ENCODE measurements at regions not wholly inside any gene's neighbourhood (a gene's known extent, or its start where the extent isn't known, plus 50 kb on each side); places are given as distances from the start of the nearest gene placed in this dataset.

- intact Hi-C loops (cut with DNase I; ENCODE audit: low total_unique reads): no loop called here
- H3K4me1 ChIP-seq: no peaks in the 10 kb centered on the region
- TF ChIP-seq POLR2A (IDR thresholded peaks at IDR 0.05): no peak
- TF ChIP-seq CTCF (IDR thresholded peaks at IDR 0.05): no peak
Measured at GRCh38 chr5:98425640-98426039, 347.8 kb upstream of the RGMB start.

GRCh38 chr5:98428806-98429205, 344.7 kb upstream of the RGMB start:
- DNase-seq: peak in 1 of 2 donors; percentile 19
- TF ChIP-seq CTCF (IDR thresholded peaks at IDR 0.05) (no peak), POLR2A (IDR thresholded peaks at IDR 0.05) (no peak)
- Histone ChIP-seq H3K27ac (no peak overlapping the region), H3K4me3 (no peak overlapping the region), H3K4me1 (no peaks in the 10 kb centered on the region), H3K36me3 (no peaks in the 10 kb centered on the region), H3K27me3 (no peaks in the 10 kb centered on the region), H3K9me3 (no peaks in the 10 kb centered on the region)
- intact Hi-C loops (cut with DNase I; ENCODE audit: low total_unique reads): no loop called here

More at GRCh38 chr5:98425640-98426039, 347.8 kb upstream of the RGMB start:
- H3K27me3 ChIP-seq: no peaks in the 10 kb centered on the region
- no peak for DNase-seq
- H3K9me3 ChIP-seq: no peaks in the 10 kb centered on the region
- H3K4me3 ChIP-seq: no peak overlapping the region
- H3K36me3 ChIP-seq: no peaks in the 10 kb centered on the region
- no peak overlapping the region for H3K27ac ChIP-seq

GRCh38 chr5:98432378-98432777, 341.1 kb upstream of the RGMB start:
- Histone ChIP-seq H3K27me3 (no peaks in the 10 kb centered on the region), H3K36me3 (no peaks in the 10 kb centered on the region), H3K9me3 (no peaks in the 10 kb centered on the region), H3K27ac (no peak overlapping the region), H3K4me3 (no peak overlapping the region), H3K4me1 (no peaks in the 10 kb centered on the region)
- TF ChIP-seq POLR2A (IDR thresholded peaks at IDR 0.05) (no peak), CTCF (IDR thresholded peaks at IDR 0.05) (no peak)
- intact Hi-C loops (cut with DNase I; ENCODE audit: low total_unique reads): no loop called here
- no peak for DNase-seq

GRCh38 chr5:98433022-98433421, 340.4 kb upstream of the RGMB start:
- intact Hi-C loops (cut with DNase I; ENCODE audit: low total_unique reads): no loop called here
- no peak for DNase-seq
- Histone ChIP-seq H3K36me3 (no peaks in the 10 kb centered on the region), H3K27me3 (no peaks in the 10 kb centered on the region), H3K4me3 (no peak overlapping the region), H3K4me1 (no peaks in the 10 kb centered on the region), H3K9me3 (no peaks in the 10 kb centered on the region), H3K27ac (no peak overlapping the region)
- TF ChIP-seq CTCF (IDR thresholded peaks at IDR 0.05) (no peak), POLR2A (IDR thresholded peaks at IDR 0.05) (no peak)

- TF ChIP-seq POLR2A (IDR thresholded peaks at IDR 0.05) (no peak), CTCF (IDR thresholded peaks at IDR 0.05) (no peak)
- Histone ChIP-seq H3K27me3 (no peaks in the 10 kb centered on the region), H3K4me1 (no peaks in the 10 kb centered on the region), H3K36me3 (no peaks in the 10 kb centered on the region), H3K4me3 (no peak overlapping the region), H3K9me3 (no peaks in the 10 kb centered on the region), H3K27ac (no peak overlapping the region)
- intact Hi-C loops (cut with DNase I; ENCODE audit: low total_unique reads): no loop called here
- no peak for DNase-seq
Measured at GRCh38 chr5:98433673-98434072, 339.8 kb upstream of the RGMB start.

Measured in uterus (tissue), 3 donors.